Smooth muscle cell (in vitro differentiated cells): ENCODE measurements at regions not wholly inside any gene's neighbourhood (a gene's known extent, or its start where the extent isn't known, plus 50 kb on each side); places are given as distances from the start of the nearest gene placed in this dataset.

Source experiments
- DNase-seq: peaks from one replicate; lab custom pipeline; 2025; ENCODE audit not compliant: unreplicated experiment; lab: John Stamatoyannopoulos, UW
- H2AFZ ChIP-seq: fragments of 200-600 bp; sonication (generic); 2 replicates; pipeline ENCODE4 v1.6.0; 2016; ENCODE audit warnings: antibody characterized with exemption, low read depth, mild to moderate bottlenecking
- H3F3A ChIP-seq: fragments of 200-600 bp; sonication (generic); 2 replicates; pipeline ENCODE4 v1.6.0; 2017; ENCODE audit warnings: antibody characterized with exemption, low read depth
- H3K27ac ChIP-seq: fragments of 200-600 bp; sonication (generic); 2 replicates; pipeline ENCODE4 v1.5.1; 2016; ENCODE audit warnings: low read depth, mild to moderate bottlenecking
- H3K27me3 ChIP-seq: fragments of 200-600 bp; sonication (generic); 2 replicates; pipeline ENCODE4 v1.6.1; 2016; ENCODE audit warnings: low read depth, mild to moderate bottlenecking
- H3K36me3 ChIP-seq: fragments of 200-600 bp; sonication (generic); 2 replicates; pipeline ENCODE4 v1.5.1; 2016; ENCODE audit warnings: low read depth
- H3K4me1 ChIP-seq: fragments of 200-600 bp; sonication (generic); 2 replicates; pipeline ENCODE4 v1.5.1; 2016; ENCODE audit warnings: low read depth
- H3K4me2 ChIP-seq: fragments of 200-600 bp; sonication (generic); 2 replicates; pipeline ENCODE4 v1.6.0; 2016; ENCODE audit warnings: mild to moderate bottlenecking
- H3K4me3 ChIP-seq: fragments of 200-600 bp; sonication (generic); 2 replicates; pipeline ENCODE4 v1.5.1; 2016; ENCODE audit warnings: mild to moderate bottlenecking
- H3K79me2 ChIP-seq: fragments of 200-600 bp; sonication (generic); 2 replicates; pipeline ENCODE4 v1.6.0; 2016; ENCODE audit warnings: low read depth, mild to moderate bottlenecking
- H3K9ac ChIP-seq: fragments of 200-600 bp; sonication (generic); 2 replicates; pipeline ENCODE4 v1.6.0; 2016; ENCODE audit warnings: low read depth
- H3K9me3 ChIP-seq: fragments of 200-600 bp; sonication (generic); replicated peaks from 2 replicates; pipeline ENCODE4 v1.5.1; 2016; ENCODE audit warnings: low read depth
- H4K20me1 ChIP-seq: fragments of 200-600 bp; sonication (generic); 2 replicates; pipeline ENCODE4 v1.6.0; 2016; ENCODE audit warnings: low read depth
- WGBS: methylation state at CpG from one replicate; pipeline ENCODE4 v1.1.7; 2016; ENCODE audit warnings: low lambda C conversion rate; 5-methylcytosine and 5-hydroxymethylcytosine counted together
- TF ChIP-seq, protein P1 (sequence below): fragments of 200-600 bp; sonication (generic); IDR thresholded peaks from 2 replicates; pipeline ENCODE4 v1.5.1; 2017; ENCODE audit warnings: borderline replicate concordance, mild to moderate bottlenecking, antibody characterized with exemption; ENCODE audit not compliant: insufficient read depth, poor library complexity, severe bottlenecking

DNA sequence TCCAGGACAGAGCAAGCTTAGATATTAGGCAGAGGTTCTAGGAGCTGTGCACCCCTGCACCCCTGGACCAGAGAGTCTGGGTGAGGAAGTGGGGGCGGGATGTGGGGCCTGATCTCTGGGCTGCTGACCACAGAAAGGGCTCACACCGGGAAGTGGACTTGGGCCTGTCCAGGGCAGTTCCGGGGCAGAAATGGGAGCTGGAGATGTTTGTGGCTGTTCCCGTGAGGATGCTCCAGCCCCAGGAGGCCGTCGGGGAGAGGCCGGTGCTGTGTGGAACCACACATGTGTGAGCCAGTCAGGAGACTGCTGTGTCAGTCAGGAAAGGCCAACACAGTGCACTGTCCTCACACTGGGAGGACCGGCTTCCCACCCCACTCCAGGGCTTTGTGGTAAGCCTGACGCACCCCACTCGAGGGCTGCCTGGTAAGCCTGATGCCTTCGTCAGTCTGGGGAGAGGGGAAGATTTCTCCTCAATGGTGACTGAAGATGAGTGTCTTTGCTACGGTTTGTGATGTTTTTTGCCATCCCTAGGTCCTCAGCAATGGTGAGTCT is 741.0 kb downstream of the BRD1 start:
- no peak overlapping the region for H3K4me3 ChIP-seq
- TF ChIP-seq, protein P1, sequence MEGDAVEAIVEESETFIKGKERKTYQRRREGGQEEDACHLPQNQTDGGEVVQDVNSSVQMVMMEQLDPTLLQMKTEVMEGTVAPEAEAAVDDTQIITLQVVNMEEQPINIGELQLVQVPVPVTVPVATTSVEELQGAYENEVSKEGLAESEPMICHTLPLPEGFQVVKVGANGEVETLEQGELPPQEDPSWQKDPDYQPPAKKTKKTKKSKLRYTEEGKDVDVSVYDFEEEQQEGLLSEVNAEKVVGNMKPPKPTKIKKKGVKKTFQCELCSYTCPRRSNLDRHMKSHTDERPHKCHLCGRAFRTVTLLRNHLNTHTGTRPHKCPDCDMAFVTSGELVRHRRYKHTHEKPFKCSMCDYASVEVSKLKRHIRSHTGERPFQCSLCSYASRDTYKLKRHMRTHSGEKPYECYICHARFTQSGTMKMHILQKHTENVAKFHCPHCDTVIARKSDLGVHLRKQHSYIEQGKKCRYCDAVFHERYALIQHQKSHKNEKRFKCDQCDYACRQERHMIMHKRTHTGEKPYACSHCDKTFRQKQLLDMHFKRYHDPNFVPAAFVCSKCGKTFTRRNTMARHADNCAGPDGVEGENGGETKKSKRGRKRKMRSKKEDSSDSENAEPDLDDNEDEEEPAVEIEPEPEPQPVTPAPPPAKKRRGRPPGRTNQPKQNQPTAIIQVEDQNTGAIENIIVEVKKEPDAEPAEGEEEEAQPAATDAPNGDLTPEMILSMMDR, result no peak
- DNase-seq, result no peak
- no peaks in the 10 kb centered on the region for H3F3A ChIP-seq
- H3K27ac ChIP-seq, result no peak overlapping the region
- H4K20me1 ChIP-seq, result no peaks in the 10 kb centered on the region
- no peak overlapping the region for H3K9ac ChIP-seq
- H2AFZ ChIP-seq, result no peak overlapping the region
- WGBS, result 93% methylated on average over 12 of the region's 12 CpGs
- H3K9me3 ChIP-seq, result no peaks in the 10 kb centered on the region
- no peaks in the 10 kb centered on the region for H3K36me3 ChIP-seq
- no peaks in the 10 kb centered on the region for H3K79me2 ChIP-seq
- no peaks in the 10 kb centered on the region for H3K4me1 ChIP-seq
- H3K27me3 ChIP-seq, result no peaks in the 10 kb centered on the region
- no peak overlapping the region for H3K4me2 ChIP-seq

DNA sequence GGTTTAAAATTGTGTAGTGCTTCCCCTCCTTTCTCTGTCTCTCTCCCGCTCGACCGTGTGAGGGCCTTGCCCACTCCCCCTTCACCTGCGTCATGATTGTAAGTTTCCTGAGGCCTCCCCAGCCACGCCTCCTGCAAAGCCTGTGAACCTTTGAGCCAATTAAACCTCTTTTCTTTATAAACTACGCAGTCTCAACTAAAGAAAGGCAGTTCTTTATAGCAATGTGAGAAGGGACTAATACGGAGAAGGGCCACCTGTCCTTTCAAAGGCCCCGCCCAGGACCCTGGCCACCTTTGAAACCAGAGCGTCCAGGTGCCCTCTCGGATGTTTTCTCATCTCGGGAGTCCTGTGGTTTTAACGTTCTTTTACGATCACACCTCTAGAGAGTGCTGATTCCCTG is 741.5 kb downstream of the BRD1 start:
- Histone ChIP-seq H4K20me1 (no peaks in the 10 kb centered on the region), H3K9ac (no peak overlapping the region), H3K36me3 (no peaks in the 10 kb centered on the region), H3K79me2 (no peaks in the 10 kb centered on the region), H3K4me1 (no peaks in the 10 kb centered on the region), H3F3A (no peaks in the 10 kb centered on the region), H3K4me2 (no peak overlapping the region), H3K27me3 (no peaks in the 10 kb centered on the region), H3K4me3 (no peak overlapping the region), H3K27ac (no peak overlapping the region), H3K9me3 (no peaks in the 10 kb centered on the region), H2AFZ (no peak overlapping the region)
- 81% methylated on average over 13 of the region's 13 CpGs for WGBS
- TF ChIP-seq, protein P1, result no peak
- no peak for DNase-seq

DNA sequence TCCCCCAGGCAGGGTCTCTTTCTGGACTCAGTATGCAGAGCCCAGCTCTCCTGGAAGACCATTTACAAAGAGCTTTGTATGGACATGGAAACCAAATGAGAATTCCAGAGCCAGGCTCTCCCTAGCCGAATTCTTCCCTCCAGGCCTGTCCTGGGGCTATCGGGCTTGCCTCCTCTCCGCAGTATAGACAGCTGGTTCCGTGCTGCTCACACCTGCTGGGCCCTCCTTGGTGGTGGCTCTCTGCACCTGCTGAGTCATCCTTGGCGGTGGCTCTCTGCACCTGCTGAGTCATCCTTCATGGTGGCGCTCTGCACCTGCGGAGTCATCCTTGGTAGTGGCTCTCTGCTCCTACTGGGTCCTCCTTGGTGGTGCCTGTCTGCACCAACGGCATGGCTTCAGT is 743.5 kb downstream of the BRD1 start:
- Histone ChIP-seq H3K27me3 (no peaks in the 10 kb centered on the region), H3K79me2 (no peaks in the 10 kb centered on the region), H2AFZ (no peak overlapping the region), H3K4me3 (no peak overlapping the region), H3K9ac (no peak overlapping the region), H3K4me1 (no peaks in the 10 kb centered on the region), H3K4me2 (no peak overlapping the region), H4K20me1 (no peaks in the 10 kb centered on the region), H3K9me3 (no peaks in the 10 kb centered on the region), H3K27ac (no peak overlapping the region), H3F3A (no peaks in the 10 kb centered on the region), H3K36me3 (no peaks in the 10 kb centered on the region)
- DNase-seq, result no peak
- 75% methylated on average over 8 of the region's 8 CpGs for WGBS
- TF ChIP-seq, protein P1, result no peak

DNA sequence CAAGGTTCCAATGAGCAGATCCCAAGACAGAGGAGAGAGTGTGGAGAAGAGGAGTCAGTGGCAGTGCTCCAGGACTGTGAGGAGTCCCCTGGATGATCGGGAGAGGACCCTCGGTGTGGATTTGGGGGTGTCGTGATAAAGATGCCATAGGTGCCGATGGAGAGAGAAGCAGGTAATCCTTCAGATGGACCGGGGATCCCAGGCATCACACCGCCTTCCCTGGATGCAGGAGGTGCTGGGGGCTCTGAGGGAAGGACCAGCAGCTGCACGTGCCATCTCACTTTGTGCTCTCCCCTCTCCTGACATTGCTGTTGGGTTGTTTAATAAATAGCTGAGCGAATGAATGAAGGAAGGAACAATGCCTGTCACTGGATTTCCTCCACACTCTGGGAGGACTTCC is 744.1 kb downstream of the BRD1 start:
- H3K27me3 ChIP-seq, result no peaks in the 10 kb centered on the region
- no peaks in the 10 kb centered on the region for H4K20me1 ChIP-seq
- H3K36me3 ChIP-seq, result no peaks in the 10 kb centered on the region
- no peaks in the 10 kb centered on the region for H3K9me3 ChIP-seq
- no peaks in the 10 kb centered on the region for H3F3A ChIP-seq
- no peak overlapping the region for H3K4me2 ChIP-seq
- TF ChIP-seq, protein P1, result no peak
- H3K4me1 ChIP-seq, result no peaks in the 10 kb centered on the region
- H3K4me3 ChIP-seq, result no peak overlapping the region
- H2AFZ ChIP-seq, result no peak overlapping the region
- H3K27ac ChIP-seq, result no peak overlapping the region
- no peaks in the 10 kb centered on the region for H3K79me2 ChIP-seq
- 91% methylated on average over 8 of the region's 8 CpGs for WGBS
- no peak for DNase-seq
- no peak overlapping the region for H3K9ac ChIP-seq
